C4-2B (cell line): ENCODE measurements at regions not wholly inside any gene's neighbourhood (a gene's known extent, or its start where the extent isn't known, plus 50 kb on each side); places are given as distances from the start of the nearest gene placed in this dataset.

Source experiments
- H3K27ac ChIP-seq: fragments of 450-650 bp; 2 replicates; pipeline ENCODE4 v1.5.1; 2017
- ZFX ChIP-seq: fragments of 450-650 bp; IDR thresholded peaks from 2 replicates; pipeline ENCODE4 v1.6.1; 2017
- TF ChIP-seq, protein P1 (sequence below): fragments of 450-650 bp; conservative IDR thresholded peaks from 2 replicates; pipeline ENCODE4 v1.5.1; 2017; ENCODE audit warnings: mild to moderate bottlenecking

DNA sequence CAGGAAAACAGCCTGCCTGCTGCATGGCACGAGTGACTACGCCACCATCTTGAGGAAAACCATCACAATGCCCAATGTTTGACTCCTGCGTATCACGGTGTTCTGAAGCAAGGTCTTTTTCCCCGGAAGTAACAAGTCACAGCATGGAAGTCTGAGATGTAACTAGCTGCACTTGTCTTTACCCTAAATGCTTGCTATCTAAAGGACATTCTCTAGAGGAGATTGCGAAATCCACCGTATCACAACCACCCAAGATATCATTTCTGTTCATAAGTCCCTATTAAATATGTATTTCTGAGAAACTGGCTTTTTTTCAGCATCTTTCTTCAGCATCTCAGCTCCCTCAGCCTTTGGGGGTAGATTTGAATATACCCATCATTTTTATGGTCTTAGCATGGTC lies 1565.1 kb downstream of the ARAP2 start:
- H3K27ac ChIP-seq = no peak overlapping the region
- TF ChIP-seq, protein P1, sequence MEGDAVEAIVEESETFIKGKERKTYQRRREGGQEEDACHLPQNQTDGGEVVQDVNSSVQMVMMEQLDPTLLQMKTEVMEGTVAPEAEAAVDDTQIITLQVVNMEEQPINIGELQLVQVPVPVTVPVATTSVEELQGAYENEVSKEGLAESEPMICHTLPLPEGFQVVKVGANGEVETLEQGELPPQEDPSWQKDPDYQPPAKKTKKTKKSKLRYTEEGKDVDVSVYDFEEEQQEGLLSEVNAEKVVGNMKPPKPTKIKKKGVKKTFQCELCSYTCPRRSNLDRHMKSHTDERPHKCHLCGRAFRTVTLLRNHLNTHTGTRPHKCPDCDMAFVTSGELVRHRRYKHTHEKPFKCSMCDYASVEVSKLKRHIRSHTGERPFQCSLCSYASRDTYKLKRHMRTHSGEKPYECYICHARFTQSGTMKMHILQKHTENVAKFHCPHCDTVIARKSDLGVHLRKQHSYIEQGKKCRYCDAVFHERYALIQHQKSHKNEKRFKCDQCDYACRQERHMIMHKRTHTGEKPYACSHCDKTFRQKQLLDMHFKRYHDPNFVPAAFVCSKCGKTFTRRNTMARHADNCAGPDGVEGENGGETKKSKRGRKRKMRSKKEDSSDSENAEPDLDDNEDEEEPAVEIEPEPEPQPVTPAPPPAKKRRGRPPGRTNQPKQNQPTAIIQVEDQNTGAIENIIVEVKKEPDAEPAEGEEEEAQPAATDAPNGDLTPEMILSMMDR = no peak
- no peak for TF ChIP-seq ZFX

DNA sequence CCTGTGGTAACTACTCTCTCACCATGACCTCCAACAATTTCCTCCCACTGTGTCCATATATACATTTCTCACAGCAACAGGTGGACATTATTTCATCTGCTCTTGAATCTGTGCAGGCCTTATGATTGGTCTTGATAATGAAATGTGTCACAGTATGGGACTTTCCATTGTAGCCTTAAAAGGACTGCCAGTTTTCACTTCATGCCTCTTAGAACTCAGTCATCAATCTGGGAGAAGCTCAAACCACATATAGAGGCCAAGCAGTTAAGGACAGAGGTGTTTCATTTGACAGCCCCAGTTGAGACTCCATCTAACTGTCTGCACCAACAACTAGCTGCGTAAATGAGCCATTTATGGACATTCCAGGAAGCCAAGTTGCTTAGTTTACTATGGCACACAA lies 1534.8 kb downstream of the ARAP2 start:
- TF ChIP-seq, protein P1 = no peak
- no peak for TF ChIP-seq ZFX

DNA sequence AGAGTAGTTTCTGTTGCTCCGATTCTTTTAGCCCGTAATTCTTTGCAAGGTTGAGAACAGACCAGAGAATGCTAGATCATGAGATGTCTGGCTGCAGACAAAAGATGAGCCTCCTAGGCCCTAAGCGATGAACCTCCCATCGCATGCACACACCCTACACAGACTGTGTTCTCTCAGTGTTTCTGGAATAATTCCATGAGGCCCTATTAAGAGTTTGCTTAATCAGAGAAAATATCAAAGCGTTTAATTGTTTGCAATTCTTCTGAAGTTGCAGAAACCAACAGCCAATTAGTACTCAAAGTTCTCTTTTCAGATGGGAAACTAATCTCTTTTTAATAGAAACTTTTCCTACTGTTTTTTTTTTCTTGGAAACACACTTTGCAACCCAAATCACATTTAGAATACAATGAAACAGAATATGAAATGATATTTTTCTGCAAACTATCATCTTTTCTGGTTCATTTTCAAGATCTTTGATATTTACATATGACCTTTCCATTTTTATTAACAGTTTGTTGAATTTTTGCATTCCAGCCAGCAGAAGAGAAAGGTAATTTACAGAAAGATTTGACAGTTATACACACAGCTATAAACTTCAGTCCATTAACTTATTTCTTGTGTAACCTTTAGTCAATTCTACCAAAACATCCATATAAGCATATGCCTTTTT lies 1525.6 kb downstream of the ARAP2 start:
- no peak for TF ChIP-seq ZFX
- TF ChIP-seq, protein P1 = no peak
- no peak overlapping the region for H3K27ac ChIP-seq

More for the DNA sequence above, 1534.8 kb downstream of the ARAP2 start:
- H3K27ac ChIP-seq = no peak overlapping the region

DNA sequence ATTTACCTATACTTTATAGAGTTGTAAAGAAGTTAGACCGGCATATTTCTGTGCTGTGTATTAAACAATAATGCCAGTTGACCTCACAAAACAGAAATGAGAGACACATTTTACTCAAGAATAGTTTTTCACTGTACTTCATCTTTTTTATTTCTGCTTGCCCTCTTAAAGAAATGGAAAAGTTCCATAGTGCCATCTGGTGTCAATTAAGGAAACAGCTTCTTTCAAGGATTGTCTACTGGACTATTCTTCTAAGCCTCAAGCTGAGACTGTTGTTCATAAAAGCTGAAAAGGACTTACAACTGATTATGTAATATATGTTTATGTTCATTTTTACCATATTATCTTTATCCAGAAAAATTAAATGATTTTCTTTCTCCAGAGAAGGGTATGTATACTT lies 1523.7 kb downstream of the ARAP2 start:
- no peak for TF ChIP-seq ZFX
- TF ChIP-seq, protein P1 = peak; percentile 66
- H3K27ac ChIP-seq = no peak overlapping the region

DNA sequence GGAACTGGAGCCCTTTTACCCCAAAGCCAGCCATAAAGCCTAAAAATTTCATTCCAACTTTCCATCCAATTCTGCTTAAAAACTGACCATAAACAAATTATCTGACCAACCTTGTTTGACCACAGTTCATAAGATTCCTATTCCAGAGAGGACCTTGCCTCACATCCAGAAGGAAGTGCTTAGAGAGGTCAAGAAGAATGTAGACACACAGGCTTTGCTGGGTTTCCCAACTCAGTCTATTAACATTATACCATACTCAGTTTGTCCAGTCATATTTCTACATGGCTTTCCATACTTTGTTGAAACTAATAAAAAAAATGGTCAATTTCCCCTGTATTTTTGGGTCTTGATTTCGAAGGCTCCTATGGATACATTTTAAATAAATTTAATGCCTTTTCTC lies 1522.5 kb downstream of the ARAP2 start:
- no peak overlapping the region for H3K27ac ChIP-seq
- no peak for TF ChIP-seq ZFX
- TF ChIP-seq, protein P1 = no peak

DNA sequence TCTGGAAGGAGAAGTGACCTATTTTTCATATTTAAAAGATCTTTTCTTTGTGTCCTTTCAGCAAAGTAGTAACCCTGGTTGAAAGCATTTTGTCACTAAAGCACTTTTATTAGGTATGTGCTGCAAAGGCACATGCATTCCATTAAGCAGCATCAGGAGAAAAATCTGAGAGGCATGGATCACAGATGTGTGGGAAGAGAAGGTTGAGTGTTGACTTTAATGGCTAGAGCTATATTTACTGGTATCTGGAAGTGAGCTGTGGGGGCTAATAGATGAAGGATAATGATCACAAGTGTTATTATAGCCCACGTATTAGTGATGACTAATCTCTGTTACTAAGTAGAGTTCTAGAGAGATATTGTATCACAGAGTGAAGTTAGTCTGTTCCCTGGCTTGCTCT lies 1520.7 kb downstream of the ARAP2 start:
- TF ChIP-seq, protein P1 = no peak
- no peak for TF ChIP-seq ZFX
- no peak overlapping the region for H3K27ac ChIP-seq

DNA sequence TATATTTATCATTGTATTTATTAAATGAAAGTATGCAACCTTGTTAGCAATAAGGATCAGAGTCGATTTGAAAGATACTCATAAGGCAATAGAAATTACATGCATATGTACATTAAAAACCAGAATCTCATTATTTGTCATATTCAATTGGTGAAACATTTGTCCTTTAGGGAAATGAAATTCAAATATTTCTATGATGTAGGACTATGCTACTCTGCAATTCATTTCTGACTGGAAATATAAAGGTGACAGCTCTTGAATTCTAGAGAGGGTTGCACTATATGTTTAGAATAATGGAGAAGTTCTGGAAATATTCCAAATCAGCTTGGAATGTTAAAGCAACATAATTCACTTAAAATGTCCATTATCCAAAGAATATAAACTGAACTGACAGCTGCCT lies 1519.8 kb downstream of the ARAP2 start:
- no peak overlapping the region for H3K27ac ChIP-seq
- TF ChIP-seq, protein P1 = no peak
- no peak for TF ChIP-seq ZFX
